ENCODE measurements at regions not wholly inside any gene's neighbourhood (a gene's known extent, or its start where the extent isn't known, plus 50 kb on each side); places are given as distances from the start of the nearest gene placed in this dataset.

DNA sequence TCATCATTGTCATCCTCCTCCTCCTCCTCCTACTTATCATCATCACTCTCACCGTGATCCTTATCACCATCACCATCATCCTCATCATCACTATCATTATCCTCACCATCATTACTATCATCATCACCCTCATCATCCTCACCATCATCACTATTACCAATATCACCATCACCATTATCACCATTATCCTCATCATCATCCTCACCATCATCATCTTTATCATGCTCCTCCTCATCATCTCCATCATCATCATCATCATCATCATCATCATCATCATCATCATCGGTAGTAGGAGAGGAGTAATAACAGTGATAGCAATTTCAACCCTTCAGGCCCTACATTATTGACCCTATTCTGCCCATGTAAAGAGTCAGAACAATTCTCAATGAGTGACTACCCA, 345.9 kb upstream of the ZNF32 start:
- Histone ChIP-seq H4K20me1 (replicated peaks in 1 of 2; ENCODE audit: control insufficient read depth in 1 of 2, insufficient read depth in 2 of 2, low read length in 2 of 2) (no peaks in the 10 kb centered on the region), H3K4me1 (replicated peaks in 1 of 4; ENCODE audit: control insufficient read depth in 3 of 4, insufficient read depth in 4 of 4, low read length in 3 of 4) (no peaks in the 10 kb centered on the region), H3K4me2 (ENCODE audit: insufficient read depth in 1 of 2, low read depth in 2 of 2, low read length in 2 of 2) (no peak overlapping the region), H4K8ac (ENCODE audit: extremely low read depth, insufficient read depth, low read length) (no peak overlapping the region), H2AK5ac (ENCODE audit: low read depth, low read length) (no peak overlapping the region), H2BK120ac (replicated peaks; ENCODE audit: low read depth, low read length) (no peak overlapping the region), H2BK12ac (ENCODE audit: low read depth, low read length) (no peak overlapping the region), H3K56ac (replicated peaks; ENCODE audit: insufficient read length, low read depth, low read length) (peak overlapping the region; percentile 64), H2BK20ac (ENCODE audit: low read length) (no peak overlapping the region), H3K23me2 (ENCODE audit: low read depth, low read length) (no peaks in the 10 kb centered on the region; the same call in 1 of the 2 replicates), H3K4ac (replicated peaks; ENCODE audit: insufficient read length, low read depth, low read length) (no peak overlapping the region), H3K4me3 (ENCODE audit: extremely low read depth in 1 of 4, insufficient read depth in 2 of 4, low read depth in 3 of 4, low read length in 4 of 4) (no peak overlapping the region), H3K9me3 (ENCODE audit: insufficient read depth in 2 of 2, low read depth in 1 of 2, low read length in 1 of 2) (peaks cover 11 to 18% of the 10 kb centered on the region in 2 experiments), H2BK5ac (ENCODE audit: low read depth, low read length) (no peak overlapping the region), H4K5ac (ENCODE audit: insufficient read length, low read depth, low read length) (no peak overlapping the region), H3K36me3 (ENCODE audit: control insufficient read depth in 2 of 4, insufficient read depth in 4 of 4, low read length in 3 of 4) (peaks cover 0 to 4% (median 0%) of the 10 kb centered on the region in 4 experiments; a peak in 2 of 8 replicates), H3K9ac (replicated peaks in 1 of 4; ENCODE audit: extremely low read depth in 1 of 4, low read depth in 3 of 4, low read length in 3 of 4) (no peak overlapping the region), H3K14ac (ENCODE audit: insufficient read length) (no peak overlapping the region), H4K91ac (replicated peaks; ENCODE audit: insufficient read length, low read length) (no peak overlapping the region), H3K27ac (ENCODE audit: low read depth, low read length) (no peak overlapping the region), H3K23ac (ENCODE audit: insufficient read length) (no peak overlapping the region), H2AFZ (ENCODE audit: low read length) (no peak overlapping the region), H3K27me3 (replicated peaks in 1 of 4; ENCODE audit: control insufficient read depth in 3 of 4, extremely low read depth in 1 of 4, insufficient read depth in 3 of 4, low read length in 3 of 4) (no peaks in the 10 kb centered on the region; a peak in 1 of 7 replicates), H3K79me2 (ENCODE audit: control insufficient read depth in 1 of 2, insufficient read depth in 2 of 2, low read length in 2 of 2) (no peaks in the 10 kb centered on the region), H3K79me1 (ENCODE audit: low read depth, low read length) (no peaks in the 10 kb centered on the region), H3K18ac (ENCODE audit: extremely low read depth, low read length) (no peak overlapping the region), H2BK15ac (ENCODE audit: low read length) (no peak overlapping the region)
- ChIA-PET CTCF (ENCODE audit: partially characterized antibody) (no interaction called here), POLR2A (ENCODE audit: partially characterized antibody) (no interaction called here)
- 96 to 100% methylated on average over 1 to 2 of the region's 2 CpGs for WGBS, 2 experiments (ENCODE audit: extremely low coverage in 1 of 2, insufficient coverage in 1 of 2, insufficient read length in 1 of 2, insufficient replicate concordance in 2 of 2, low coverage in 1 of 2, low lambda C conversion rate in 2 of 2, missing lambda C conversion rate in 1 of 2)
- FAIRE-seq, result no peak
- no peak for DNase-seq (ENCODE audit: low read depth in 1 of 2, low spot score in 2 of 2)
- TF ChIP-seq MAFK (IDR thresholded peaks at IDR 0.05; ENCODE audit: low read depth, low read length) (no peak), BACH1 (IDR thresholded peaks at IDR 0.05; ENCODE audit: low read length) (no peak), RFX5 (IDR thresholded peaks at IDR 0.05; ENCODE audit: borderline replicate concordance, low read depth, low read length) (no peak), GTF2F1 (IDR thresholded peaks at IDR 0.05; ENCODE audit: borderline replicate concordance, low read depth, low read length) (no peak), RNF2 (IDR thresholded peaks at IDR 0.05; ENCODE audit: borderline replicate concordance, low read depth, low read length, missing control alignments, poor library complexity, severe bottlenecking) (no peak), SP4 (IDR thresholded peaks at IDR 0.05; ENCODE audit: low read length) (no peak), POLR2A (IDR thresholded peaks at IDR 0.05; ENCODE audit: control extremely low read depth in 1 of 2, low read depth in 2 of 2, low read length in 2 of 2) (no peak)
- TF ChIP-seq, protein P1, sequence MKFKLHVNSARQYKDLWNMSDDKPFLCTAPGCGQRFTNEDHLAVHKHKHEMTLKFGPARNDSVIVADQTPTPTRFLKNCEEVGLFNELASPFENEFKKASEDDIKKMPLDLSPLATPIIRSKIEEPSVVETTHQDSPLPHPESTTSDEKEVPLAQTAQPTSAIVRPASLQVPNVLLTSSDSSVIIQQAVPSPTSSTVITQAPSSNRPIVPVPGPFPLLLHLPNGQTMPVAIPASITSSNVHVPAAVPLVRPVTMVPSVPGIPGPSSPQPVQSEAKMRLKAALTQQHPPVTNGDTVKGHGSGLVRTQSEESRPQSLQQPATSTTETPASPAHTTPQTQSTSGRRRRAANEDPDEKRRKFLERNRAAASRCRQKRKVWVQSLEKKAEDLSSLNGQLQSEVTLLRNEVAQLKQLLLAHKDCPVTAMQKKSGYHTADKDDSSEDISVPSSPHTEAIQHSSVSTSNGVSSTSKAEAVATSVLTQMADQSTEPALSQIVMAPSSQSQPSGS (IDR thresholded peaks at IDR 0.05; ENCODE audit: low read length), result no peak
- TF ChIP-seq, protein P2, sequence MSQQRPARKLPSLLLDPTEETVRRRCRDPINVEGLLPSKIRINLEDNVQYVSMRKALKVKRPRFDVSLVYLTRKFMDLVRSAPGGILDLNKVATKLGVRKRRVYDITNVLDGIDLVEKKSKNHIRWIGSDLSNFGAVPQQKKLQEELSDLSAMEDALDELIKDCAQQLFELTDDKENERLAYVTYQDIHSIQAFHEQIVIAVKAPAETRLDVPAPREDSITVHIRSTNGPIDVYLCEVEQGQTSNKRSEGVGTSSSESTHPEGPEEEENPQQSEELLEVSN (IDR thresholded peaks at IDR 0.05), result no peak
- TF ChIP-seq, protein P3, sequence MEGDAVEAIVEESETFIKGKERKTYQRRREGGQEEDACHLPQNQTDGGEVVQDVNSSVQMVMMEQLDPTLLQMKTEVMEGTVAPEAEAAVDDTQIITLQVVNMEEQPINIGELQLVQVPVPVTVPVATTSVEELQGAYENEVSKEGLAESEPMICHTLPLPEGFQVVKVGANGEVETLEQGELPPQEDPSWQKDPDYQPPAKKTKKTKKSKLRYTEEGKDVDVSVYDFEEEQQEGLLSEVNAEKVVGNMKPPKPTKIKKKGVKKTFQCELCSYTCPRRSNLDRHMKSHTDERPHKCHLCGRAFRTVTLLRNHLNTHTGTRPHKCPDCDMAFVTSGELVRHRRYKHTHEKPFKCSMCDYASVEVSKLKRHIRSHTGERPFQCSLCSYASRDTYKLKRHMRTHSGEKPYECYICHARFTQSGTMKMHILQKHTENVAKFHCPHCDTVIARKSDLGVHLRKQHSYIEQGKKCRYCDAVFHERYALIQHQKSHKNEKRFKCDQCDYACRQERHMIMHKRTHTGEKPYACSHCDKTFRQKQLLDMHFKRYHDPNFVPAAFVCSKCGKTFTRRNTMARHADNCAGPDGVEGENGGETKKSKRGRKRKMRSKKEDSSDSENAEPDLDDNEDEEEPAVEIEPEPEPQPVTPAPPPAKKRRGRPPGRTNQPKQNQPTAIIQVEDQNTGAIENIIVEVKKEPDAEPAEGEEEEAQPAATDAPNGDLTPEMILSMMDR (IDR thresholded peaks at IDR 0.05; ENCODE audit: control extremely low read depth in 1 of 3, insufficient read depth in 1 of 3, low read depth in 1 of 3, low read length in 3 of 3), result no peak

Measured in H1 (cell line).